K562 (cell line): ENCODE measurements at regions not wholly inside any gene's neighbourhood (a gene's known extent, or its start where the extent isn't known, plus 50 kb on each side); places are given as distances from the start of the nearest gene placed in this dataset.

ENCODE experiments used
- ATAC-seq: fragments of 200-7000 bp; cut with Tn5 transposase; 3 replicates; pipeline ENCODE4 v1.9.1; 2020; ENCODE audit warnings: moderate library complexity
- BruUV-seq: library from RNA; stranded (reverse); fragments of 400-500 nt; replicated peaks from 2 replicates; lab custom pipeline; 2021; lab: Mats Ljungman, UMichigan
- CTCF ChIA-PET: fragments of 300-600 bp; formaldehyde crosslinking; extraction: SDS; loops from one replicate; lab custom pipeline; 2021; ENCODE audit warnings: low intra/inter-chr PET ratio; lab: Yijun Ruan, JAX
- POLR2A ChIA-PET: fragments of 300-600, 350-650 bp; sonication (Branson Sonifier 250); formaldehyde crosslinking; extraction: SDS; loops from one replicate; lab custom pipeline; 2021; ENCODE audit warnings: antibody characterized with exemption, inconsistent platforms; lab: Yijun Ruan, JAX
- DNase-seq, 4 experiments: peaks; one replicate each; pipeline versions ENCODE4 v3.0.0 to v3.0.0-alpha.2; 2011 to 2018; ENCODE audit warnings: low spot score in 3 of 4, mixed read lengths in 3 of 4; ENCODE audit errors: extremely low read depth in 1 of 4
- FAIRE-seq: peaks from 2 replicates; lab custom pipeline; 2011; peaks lifted over from hg19 to GRCh38; lab: Jason Lieb, UNC
- H2AFZ ChIP-seq: 2 replicates; pipeline ENCODE4 v1.6.0; 2011; ENCODE audit warnings: low read depth, low read length, control low read depth, inconsistent platforms
- H3K27ac ChIP-seq: fragments of 200-600 bp; 3 replicates; pipeline ENCODE4 v1.8.0; 2011; ENCODE audit warnings: low read depth, mild to moderate bottlenecking, control low read depth, inconsistent platforms, low read length, moderate library complexity, mixed read lengths; ENCODE audit errors: extremely low read depth
- H3K27me3 ChIP-seq, 2 experiments: fragments of 300-600 bp in 1 of 2; 2 replicates in 1 of 2; 3 replicates in 1 of 2; pipeline versions ENCODE4 v1.6.0 to v1.8.0; 2011; ENCODE audit warnings: inconsistent platforms in 2 of 2, low read length in 2 of 2, mild to moderate bottlenecking in 1 of 2, mixed read lengths in 1 of 2, moderate library complexity in 1 of 2; ENCODE audit not compliant: control insufficient read depth in 2 of 2, insufficient read depth in 2 of 2
- H3K36me3 ChIP-seq: fragments of 300-600 bp; 3 replicates; pipeline ENCODE4 v1.8.0; 2011; ENCODE audit warnings: mild to moderate bottlenecking, low read length, inconsistent platforms; ENCODE audit not compliant: control insufficient read depth, insufficient read depth
- H3K4me1 ChIP-seq, 2 experiments: fragments of 200-600 bp in 1 of 2; replicated peaks in 1 of 2; 2 replicates in 1 of 2; 3 replicates in 1 of 2; pipeline versions ENCODE4 v1.5.1 to v1.8.0; 2011; ENCODE audit warnings: inconsistent platforms in 2 of 2, low read length in 2 of 2, mild to moderate bottlenecking in 1 of 2, mixed read lengths in 1 of 2, moderate library complexity in 1 of 2; ENCODE audit not compliant: control insufficient read depth in 2 of 2, insufficient read depth in 2 of 2
- H3K4me2 ChIP-seq: 2 replicates; pipeline ENCODE4 v1.6.1; 2011; ENCODE audit warnings: low read length, control low read depth, inconsistent platforms, mixed read lengths; ENCODE audit not compliant: insufficient read depth
- H3K4me3 ChIP-seq: fragments of 200-600 bp; sonication (generic), shearing (Covaris generic); 2 replicates; pipeline ENCODE4 v1.5.1; 2016; ENCODE audit warnings: control low read depth, inconsistent platforms
- H3K79me2 ChIP-seq: fragments of 200-600 bp; 3 replicates; pipeline ENCODE4 v1.8.0; 2011; ENCODE audit warnings: low read length, inconsistent platforms; ENCODE audit not compliant: control insufficient read depth, insufficient read depth
- H3K9ac ChIP-seq, 2 experiments: 2 replicates each; pipeline versions ENCODE4 v1.6.0 to v1.6.1; 2011; ENCODE audit warnings: low read depth in 2 of 2, low read length in 2 of 2, control low read depth in 1 of 2, inconsistent platforms in 1 of 2, mild to moderate bottlenecking in 1 of 2, mixed read lengths in 1 of 2; ENCODE audit not compliant: insufficient read depth in 1 of 2
- H3K9me1 ChIP-seq: one replicate; pipeline ENCODE4 v1.6.0; 2011; ENCODE audit warnings: inconsistent platforms, mild to moderate bottlenecking, low read length, moderate library complexity; ENCODE audit not compliant: control insufficient read depth, insufficient read depth
- H3K9me3 ChIP-seq: replicated peaks from 2 replicates; pipeline ENCODE4 v1.5.1; 2011; ENCODE audit warnings: low read depth, low read length, inconsistent platforms; ENCODE audit not compliant: control insufficient read depth, insufficient read depth
- H4K20me1 ChIP-seq: replicated peaks from 2 replicates; pipeline ENCODE4 v1.6.1; 2011; ENCODE audit warnings: low read length, inconsistent platforms, mixed read lengths; ENCODE audit not compliant: control insufficient read depth, insufficient read depth
- CTBP1 ChIP-seq: fragments of 450-650 bp; IDR thresholded peaks from 2 replicates; pipeline ENCODE4 v1.6.1; 2016; ENCODE audit warnings: borderline replicate concordance
- ERF ChIP-seq: fragments of 450-650 bp; formaldehyde crosslinking; IDR thresholded peaks from 2 replicates; pipeline ENCODE4 v1.4.0; 2020; ENCODE audit warnings: mild to moderate bottlenecking, mixed read lengths
- IRF1 ChIP-seq: sonication (generic); formaldehyde crosslinking; IDR thresholded peaks from 2 replicates; pipeline ENCODE4 v1.8.0; 2022; ENCODE audit warnings: missing genetic modification reagents, mild to moderate bottlenecking, borderline replicate concordance
- MYNN ChIP-seq, 2 experiments: sonication (generic); formaldehyde crosslinking in 1 of 2; IDR thresholded peaks; 2 replicates each; pipeline versions ENCODE4 v1.5.0 to v1.6.1; 2016 to 2020; ENCODE audit warnings: antibody characterized with exemption in 1 of 2, missing genetic modification reagents in 1 of 2
- NFYB ChIP-seq: IDR thresholded peaks from 2 replicates; pipeline ENCODE4 v1.6.1; 2011; ENCODE audit warnings: mild to moderate bottlenecking, moderate library complexity; ENCODE audit not compliant: insufficient read length; ENCODE audit errors: extremely low read depth
- NRF1 ChIP-seq, 2 experiments: fragments of 450-650 bp; IDR thresholded peaks in 1 of 2; conservative IDR thresholded peaks in 1 of 2; 2 replicates each; pipeline ENCODE4 v1.6.1; 2014; ENCODE audit warnings: mild to moderate bottlenecking in 2 of 2
- RBM17 ChIP-seq: fragments of 200-400 bp; formaldehyde crosslinking; IDR thresholded peaks from 2 replicates; pipeline ENCODE4 v1.6.1; 2017; ENCODE audit warnings: low read depth, mild to moderate bottlenecking, low read length, borderline replicate concordance
- SLC30A9 ChIP-seq: fragments of 250-450 bp; sonication (Bioruptor Pico); IDR thresholded peaks from 2 replicates; pipeline ENCODE4 v1.8.0; 2022; ENCODE audit warnings: mild to moderate bottlenecking, moderate library complexity
- SMAD4 ChIP-seq: fragments of 250-450 bp; sonication (Bioruptor Pico); conservative IDR thresholded peaks from 2 replicates; pipeline ENCODE4 v1.8.0; 2021; ENCODE audit warnings: inconsistent platforms, mild to moderate bottlenecking, moderate library complexity
- TBP ChIP-seq: optimal IDR thresholded peaks from 2 replicates; pipeline ENCODE3; 2011; ENCODE audit warnings: low read depth, low read length, improper control_type of control experiment
- ZBTB49 ChIP-seq: sonication (generic); formaldehyde crosslinking; IDR thresholded peaks from 2 replicates; pipeline ENCODE4 v1.8.0; 2022; ENCODE audit warnings: missing genetic modification reagents, mild to moderate bottlenecking, borderline replicate concordance
- ZBTB8A ChIP-seq: fragments of 450-650 bp; IDR thresholded peaks from 2 replicates; pipeline ENCODE4 v1.6.1; 2018; ENCODE audit warnings: mild to moderate bottlenecking, moderate library complexity; ENCODE audit not compliant: partially characterized antibody
- ZFX ChIP-seq: sonication (generic); formaldehyde crosslinking; IDR thresholded peaks from 2 replicates; pipeline ENCODE4 v1.8.0; 2022; ENCODE audit warnings: mild to moderate bottlenecking, missing genetic modification reagents, moderate library complexity
- ZNF395 ChIP-seq: fragments of 200-800 bp; sonication (Bioruptor generic); IDR thresholded peaks from 2 replicates; pipeline ENCODE4 v1.6.1; 2017; ENCODE audit warnings: missing genetic modification characterization, missing compliant biosample characterization
- ZNF707 ChIP-seq: fragments of 250-450 bp; sonication (Bioruptor Pico); conservative IDR thresholded peaks from 2 replicates; pipeline ENCODE4 v1.8.0; 2022; ENCODE audit warnings: inconsistent platforms, mild to moderate bottlenecking, moderate library complexity
- WGBS: fragments of 100-300 bp; shearing (Covaris generic); methylation state at CpG from one replicate; pipeline ENCODE4 v1.1.6; 2016; ENCODE audit warnings: low coverage, mixed read lengths; ENCODE audit not compliant: insufficient coverage; ENCODE audit errors: missing lambda C conversion rate; 5-methylcytosine and 5-hydroxymethylcytosine counted together
- in situ Hi-C: fragments of 300-500 bp; cut with MboI; formaldehyde crosslinking; loops from 4 replicates; pipeline ENCODE4 v1.15.0; 2018; ENCODE audit warnings: inconsistent platforms, mixed read lengths
- intact Hi-C: fragments of 100-400 bp; cut with micrococcal nuclease; formaldehyde crosslinking; loops from 2 replicates; pipeline ENCODE4 v1.14.2; 2022

- TF ChIP-seq ERF (CRISPR knock-in tag) (no peak), NFYB (no peak), TBP (no peak), IRF1 (CRISPR knock-in tag) (no peak), CTBP1 (no peak), NRF1 (conservative IDR thresholded peaks at IDR 0.05 in 1 of 2, IDR thresholded peaks at IDR 0.05 in 1 of 2) (no peak), ZBTB8A (no peak)
- TF ChIP-seq, all 486 proteins: peak for 0
Measured at GRCh38 chr4:35970366-35970960, 273.9 kb downstream of the ARAP2 start (continued).

GRCh38 chr4:35972814-35973213 is 271.5 kb downstream of the ARAP2 start:
- no peaks in the 10 kb centered on the region for H3K4me1 ChIP-seq
- H3K9me3 ChIP-seq = no peaks in the 10 kb centered on the region
- no TSS peak for BruUV-seq
- intact Hi-C loops (no loop called here), in situ Hi-C loops (no loop called here)
- FAIRE-seq (no peak), ATAC-seq (no peak), DNase-seq (no peak)
- ChIA-PET CTCF (no interaction called here), POLR2A (no interaction called here)
- H3K9ac ChIP-seq = no peak overlapping the region
- no peak overlapping the region for H3K4me2 ChIP-seq
- H3K9me1 ChIP-seq = no peaks in the 10 kb centered on the region
- no peaks in the 10 kb centered on the region for H3K27me3 ChIP-seq
- no peaks in the 10 kb centered on the region for H4K20me1 ChIP-seq
- WGBS = 0% methylated on average over 4 of the region's 4 CpGs
- no peaks in the 10 kb centered on the region for H3K36me3 ChIP-seq
- H3K4me3 ChIP-seq = no peak overlapping the region
- H3K79me2 ChIP-seq = no peaks in the 10 kb centered on the region
- no peak overlapping the region for H3K27ac ChIP-seq
- no peak overlapping the region for H2AFZ ChIP-seq
- TF ChIP-seq RBM17 = no peak
- no peak for TF ChIP-seq MYNN (IDR thresholded peaks at IDR 0.05)
- no peak for TF ChIP-seq MYNN (CRISPR knock-in tag; IDR thresholded peaks at IDR 0.05)
- TF ChIP-seq ZNF395 = no peak
- no peak for TF ChIP-seq SLC30A9
- TF ChIP-seq ZNF707 (CRISPR knock-in tag) = no peak
- TF ChIP-seq ZFX (CRISPR knock-in tag) = no peak
- no peak for TF ChIP-seq SMAD4
- TF ChIP-seq ZBTB49 (CRISPR knock-in tag) = no peak
- no peak for TF ChIP-seq TBP
